ENCODE measurements at regions not wholly inside any gene's neighbourhood (a gene's known extent, or its start where the extent isn't known, plus 50 kb on each side); places are given as distances from the start of the nearest gene placed in this dataset.

DNA sequence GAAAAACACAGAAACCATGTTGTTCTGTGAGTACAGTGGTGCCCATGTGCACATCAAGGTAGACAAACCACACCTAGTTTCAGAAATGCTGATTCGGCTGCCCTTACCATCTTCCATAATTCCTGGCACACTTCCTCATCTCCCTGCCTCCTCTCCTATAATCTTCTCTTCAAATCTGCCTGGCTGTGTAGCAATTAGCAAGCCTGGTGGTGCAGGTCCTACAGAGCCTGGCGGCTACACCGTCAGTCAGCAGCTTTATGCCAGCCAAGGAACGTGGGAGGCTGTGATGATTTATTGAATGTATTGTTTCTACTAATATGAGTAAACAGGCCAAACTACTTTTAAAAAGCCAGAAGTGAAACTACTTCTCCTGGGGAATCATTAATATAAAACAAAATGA, 106.8 kb downstream of the SEMA6D start:
- Histone ChIP-seq H3K36me3 (ENCODE audit: insufficient read depth, low read length) (no peaks in the 10 kb centered on the region), H3K4me3 (no peak overlapping the region), H3K9ac (ENCODE audit: insufficient read length) (no peak overlapping the region), H3K9me3 (ENCODE audit: low read depth, low read length) (no peaks in the 10 kb centered on the region), H3K27ac (no peak overlapping the region)
- TF ChIP-seq EZH2 (IDR thresholded peaks at IDR 0.05): no peak
- no peak for TF ChIP-seq FOXP2 (optimal IDR thresholded peaks at IDR 0.05; ENCODE audit: control extremely low read depth, extremely low read length, insufficient read depth)
- TF ChIP-seq POLR2AphosphoS5 (IDR thresholded peaks at IDR 0.05; ENCODE audit: borderline replicate concordance, low read depth, low read length): no peak
- no peak for DNase-seq (ENCODE audit: low read depth, low spot score)

- Histone ChIP-seq H3K9ac (ENCODE audit: insufficient read length) (no peak overlapping the region), H3K4me3 (no peak overlapping the region), H3K36me3 (ENCODE audit: insufficient read depth, low read length) (no peaks in the 10 kb centered on the region), H3K27ac (no peak overlapping the region), H3K9me3 (ENCODE audit: low read depth, low read length) (no peaks in the 10 kb centered on the region)
- no peak for DNase-seq (ENCODE audit: low read depth, low spot score)
- TF ChIP-seq EZH2 (IDR thresholded peaks at IDR 0.05) (no peak), FOXP2 (optimal IDR thresholded peaks at IDR 0.05; ENCODE audit: control extremely low read depth, extremely low read length, insufficient read depth) (no peak), POLR2AphosphoS5 (IDR thresholded peaks at IDR 0.05; ENCODE audit: borderline replicate concordance, low read depth, low read length) (no peak)
Observed at GRCh38 chr15:47829667-47830066, 112.4 kb downstream of the SEMA6D start.

- no peak for DNase-seq (ENCODE audit: low read depth, low spot score)
- Histone ChIP-seq H3K9me3 (ENCODE audit: low read depth, low read length) (no peaks in the 10 kb centered on the region), H3K9ac (ENCODE audit: insufficient read length) (no peak overlapping the region), H3K4me3 (no peak overlapping the region), H3K36me3 (ENCODE audit: insufficient read depth, low read length) (no peaks in the 10 kb centered on the region), H3K27ac (no peak overlapping the region)
- TF ChIP-seq EZH2 (IDR thresholded peaks at IDR 0.05): no peak
- TF ChIP-seq POLR2AphosphoS5 (IDR thresholded peaks at IDR 0.05; ENCODE audit: borderline replicate concordance, low read depth, low read length): no peak
- TF ChIP-seq FOXP2 (optimal IDR thresholded peaks at IDR 0.05; ENCODE audit: control extremely low read depth, extremely low read length, insufficient read depth): no peak
Observed at GRCh38 chr15:47834093-47834492, 116.8 kb downstream of the SEMA6D start.

GRCh38 chr15:47839233-47839825, 122.0 kb downstream of the SEMA6D start:
- H3K27ac ChIP-seq: no peak overlapping the region
- DNase-seq (ENCODE audit: low read depth, low spot score): no peak
- no peak for TF ChIP-seq FOXP2 (optimal IDR thresholded peaks at IDR 0.05; ENCODE audit: control extremely low read depth, extremely low read length, insufficient read depth)
- no peak for TF ChIP-seq EZH2 (IDR thresholded peaks at IDR 0.05)
- TF ChIP-seq POLR2AphosphoS5 (IDR thresholded peaks at IDR 0.05; ENCODE audit: borderline replicate concordance, low read depth, low read length): no peak

GRCh38 chr15:47843124-47843663, 125.9 kb downstream of the SEMA6D start:
- no peak overlapping the region for H3K9ac ChIP-seq (ENCODE audit: insufficient read length)
- no peaks in the 10 kb centered on the region for H3K9me3 ChIP-seq (ENCODE audit: low read depth, low read length)
- H3K27ac ChIP-seq: no peak overlapping the region
- DNase-seq (ENCODE audit: low read depth, low spot score): no peak
- no peaks in the 10 kb centered on the region for H3K36me3 ChIP-seq (ENCODE audit: insufficient read depth, low read length)
- H3K4me3 ChIP-seq: no peak overlapping the region
- TF ChIP-seq EZH2 (IDR thresholded peaks at IDR 0.05): no peak
- TF ChIP-seq FOXP2 (optimal IDR thresholded peaks at IDR 0.05; ENCODE audit: control extremely low read depth, extremely low read length, insufficient read depth): no peak
- no peak for TF ChIP-seq POLR2AphosphoS5 (IDR thresholded peaks at IDR 0.05; ENCODE audit: borderline replicate concordance, low read depth, low read length)

More at GRCh38 chr15:47839233-47839825, 122.0 kb downstream of the SEMA6D start:
- H3K9me3 ChIP-seq (ENCODE audit: low read depth, low read length): no peaks in the 10 kb centered on the region
- H3K4me3 ChIP-seq: no peak overlapping the region
- H3K9ac ChIP-seq (ENCODE audit: insufficient read length): no peak overlapping the region
- H3K36me3 ChIP-seq (ENCODE audit: insufficient read depth, low read length): no peaks in the 10 kb centered on the region

DNA sequence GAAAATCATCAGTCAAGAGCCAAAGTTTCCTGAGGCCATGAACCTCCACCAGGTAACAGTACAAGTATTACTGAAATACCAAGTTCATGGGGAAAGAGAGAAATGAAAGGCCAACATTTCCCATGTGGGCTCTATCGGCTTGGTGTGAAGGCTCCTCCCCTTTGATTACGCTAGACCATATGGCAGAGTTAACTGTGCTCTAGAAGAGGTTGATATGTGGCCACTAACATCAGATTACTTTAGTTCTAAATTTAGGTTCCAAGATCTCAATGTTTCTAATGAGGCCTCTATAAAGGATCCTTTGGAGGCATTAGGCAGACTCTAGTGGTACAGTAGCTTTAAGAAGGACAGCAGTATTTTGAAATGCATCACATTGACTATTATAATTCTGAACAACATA, 127.1 kb downstream of the SEMA6D start:
- DNase-seq (ENCODE audit: low read depth, low spot score): no peak
- H3K9ac ChIP-seq (ENCODE audit: insufficient read length): no peak overlapping the region
- TF ChIP-seq POLR2AphosphoS5 (IDR thresholded peaks at IDR 0.05; ENCODE audit: borderline replicate concordance, low read depth, low read length) (no peak), EZH2 (IDR thresholded peaks at IDR 0.05) (no peak), FOXP2 (optimal IDR thresholded peaks at IDR 0.05; ENCODE audit: control extremely low read depth, extremely low read length, insufficient read depth) (no peak)
- no peak overlapping the region for H3K4me3 ChIP-seq
- no peaks in the 10 kb centered on the region for H3K9me3 ChIP-seq (ENCODE audit: low read depth, low read length)
- H3K27ac ChIP-seq: no peak overlapping the region
- no peaks in the 10 kb centered on the region for H3K36me3 ChIP-seq (ENCODE audit: insufficient read depth, low read length)

- TF ChIP-seq POLR2AphosphoS5 (IDR thresholded peaks at IDR 0.05; ENCODE audit: borderline replicate concordance, low read depth, low read length): no peak
- no peak for TF ChIP-seq FOXP2 (optimal IDR thresholded peaks at IDR 0.05; ENCODE audit: control extremely low read depth, extremely low read length, insufficient read depth)
- TF ChIP-seq EZH2 (IDR thresholded peaks at IDR 0.05): no peak
Observed at GRCh38 chr15:47846128-47846868, 129.0 kb downstream of the SEMA6D start.

DNA sequence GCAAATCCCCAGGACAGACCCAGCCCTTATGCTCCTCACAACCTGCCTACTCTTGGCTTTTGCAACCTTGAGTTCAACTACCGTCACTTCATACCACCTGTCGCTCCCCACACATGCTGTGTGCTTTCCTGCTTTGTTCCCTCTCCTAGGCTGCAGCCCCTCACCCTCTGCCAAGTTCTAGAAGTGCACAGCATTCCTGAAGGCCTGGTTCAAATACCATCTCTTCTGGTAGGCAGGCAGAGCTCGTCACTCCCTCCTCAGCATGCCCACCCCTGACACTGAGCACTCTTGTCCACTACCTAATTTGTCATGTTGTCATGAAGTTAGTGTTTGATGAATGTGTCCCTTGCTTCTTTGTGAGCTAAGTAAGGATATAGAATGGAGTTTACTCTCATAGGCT, 129.6 kb downstream of the SEMA6D start:
- no peak for DNase-seq (ENCODE audit: low read depth, low spot score)
- no peak overlapping the region for H3K27ac ChIP-seq

More at GRCh38 chr15:47846128-47846868, 129.0 kb downstream of the SEMA6D start:
- Histone ChIP-seq H3K9ac (ENCODE audit: insufficient read length) (no peak overlapping the region), H3K27ac (no peak overlapping the region), H3K9me3 (ENCODE audit: low read depth, low read length) (no peaks in the 10 kb centered on the region), H3K4me3 (no peak overlapping the region), H3K36me3 (ENCODE audit: insufficient read depth, low read length) (no peaks in the 10 kb centered on the region)
- DNase-seq (ENCODE audit: low read depth, low spot score): no peak

More for the DNA sequence above, 129.6 kb downstream of the SEMA6D start:
- Histone ChIP-seq H3K4me3 (no peak overlapping the region), H3K9ac (ENCODE audit: insufficient read length) (no peak overlapping the region), H3K36me3 (ENCODE audit: insufficient read depth, low read length) (no peaks in the 10 kb centered on the region), H3K9me3 (ENCODE audit: low read depth, low read length) (no peaks in the 10 kb centered on the region)
- TF ChIP-seq EZH2 (IDR thresholded peaks at IDR 0.05): no peak
- no peak for TF ChIP-seq POLR2AphosphoS5 (IDR thresholded peaks at IDR 0.05; ENCODE audit: borderline replicate concordance, low read depth, low read length)
- TF ChIP-seq FOXP2 (optimal IDR thresholded peaks at IDR 0.05; ENCODE audit: control extremely low read depth, extremely low read length, insufficient read depth): no peak
